GM21390 (cell line): ENCODE measurements at regions not wholly inside any gene's neighbourhood (a gene's known extent, or its start where the extent isn't known, plus 50 kb on each side); places are given as distances from the start of the nearest gene placed in this dataset.

Experiments
- ATAC-seq: cut with Tn5 transposase; IDR thresholded peaks from one replicate; pipeline ENCODE4 v1.9.1; 2021; ENCODE audit not compliant: unreplicated experiment

DNA sequence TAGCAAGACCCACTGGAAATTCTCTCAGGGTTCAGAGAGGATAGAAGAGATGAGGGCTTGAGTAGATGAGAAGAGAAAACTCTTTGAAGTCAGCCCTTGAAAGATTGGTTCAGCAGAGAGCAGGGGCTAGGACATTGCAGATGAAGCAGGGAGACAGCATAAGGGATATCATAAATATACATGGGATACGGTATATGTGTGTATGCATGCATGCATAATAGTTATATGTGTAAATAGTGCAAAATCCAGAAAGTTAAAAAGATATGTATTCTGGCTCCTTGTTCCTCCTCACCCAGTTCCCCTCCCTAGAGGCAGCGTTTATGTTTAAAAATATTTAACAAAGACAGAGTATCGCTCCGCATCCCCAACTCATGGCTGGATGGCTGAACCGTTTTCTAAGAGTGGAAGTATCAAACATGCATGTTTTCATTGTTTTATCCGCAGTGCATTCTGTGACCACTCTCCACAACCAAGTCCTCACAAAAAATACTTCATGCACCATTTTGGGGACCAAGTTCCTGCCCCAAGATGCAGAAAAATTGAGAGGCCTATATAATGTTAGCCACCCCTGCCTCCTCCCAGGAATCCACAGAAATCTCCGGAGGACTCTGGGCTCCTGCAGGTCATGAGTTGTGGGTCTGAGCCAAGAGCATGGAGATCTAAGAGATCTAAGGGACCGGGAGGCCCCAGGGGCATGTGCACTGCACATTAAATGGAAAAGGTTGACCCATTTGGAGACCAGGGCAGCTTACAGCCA, 119.5 kb downstream of the MTX3 start:
- no peak for ATAC-seq

DNA sequence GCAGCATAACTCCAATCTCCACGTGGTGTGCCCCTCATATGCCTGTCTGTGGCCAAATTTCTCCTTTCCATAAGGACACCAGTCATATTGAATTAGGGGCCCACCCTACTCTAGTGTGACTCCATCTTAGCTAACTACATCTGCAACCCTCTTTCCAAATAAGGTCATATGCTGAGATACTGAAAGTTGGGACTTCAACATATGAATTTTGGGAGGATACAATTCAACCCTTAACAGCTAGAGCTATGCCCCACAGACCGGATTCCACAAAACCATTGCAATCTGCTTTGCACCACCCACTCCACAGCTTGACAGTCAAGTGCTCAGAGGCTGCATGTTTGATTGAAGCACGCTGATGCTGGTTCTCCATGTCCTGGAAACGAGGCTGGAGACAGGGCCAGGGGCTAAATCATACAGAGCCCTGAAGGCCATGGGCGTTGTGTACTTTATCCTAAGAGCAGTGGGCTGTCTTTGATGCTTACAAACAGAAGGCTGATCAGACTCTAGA, 122.8 kb downstream of the MTX3 start:
- no peak for ATAC-seq

DNA sequence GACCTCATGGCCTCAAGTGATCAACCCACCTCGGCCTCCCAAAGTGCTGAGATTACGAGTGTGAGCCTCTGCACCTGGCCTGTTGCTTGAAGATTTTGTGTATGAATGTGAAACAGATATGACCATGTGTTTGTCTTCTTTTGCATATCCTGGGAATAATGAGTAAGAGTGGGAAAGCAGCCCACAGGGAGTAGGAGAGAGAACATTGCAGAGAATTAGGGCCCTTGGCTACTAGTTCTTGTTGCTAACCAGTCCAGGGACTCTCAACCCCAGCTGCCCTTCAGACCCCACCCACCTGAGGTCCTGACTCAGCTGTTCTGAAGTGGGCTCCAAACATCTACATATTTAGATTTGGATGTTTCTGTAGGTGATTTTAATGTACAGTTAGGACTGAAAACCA, 125.5 kb downstream of the MTX3 start:
- no peak for ATAC-seq

GRCh38 chr5:79864364-79864763, 126.7 kb downstream of the MTX3 start:
- no peak for ATAC-seq

DNA sequence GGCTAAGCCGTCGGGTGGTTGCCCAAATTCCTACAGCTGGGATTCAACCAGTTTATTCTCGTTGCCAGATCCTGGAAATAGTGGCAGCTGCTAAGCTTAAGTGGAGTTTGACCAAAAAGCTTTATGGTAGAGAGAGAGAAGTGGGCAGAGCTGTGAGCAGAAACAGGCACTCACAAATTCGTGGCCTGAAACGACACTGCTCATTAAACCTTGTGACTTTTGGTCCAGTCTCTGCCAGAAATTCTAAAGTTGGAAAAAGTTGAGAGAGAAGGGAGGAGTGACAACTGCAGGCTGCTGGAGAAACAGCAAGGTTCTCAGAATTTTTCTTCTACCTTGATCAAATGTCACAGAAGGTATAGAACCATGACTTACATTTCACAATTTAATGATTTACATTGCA, 131.5 kb downstream of the MTX3 start:
- ATAC-seq, result no peak

GRCh38 chr5:79858410-79858723, 132.7 kb downstream of the MTX3 start:
- no peak for ATAC-seq

DNA sequence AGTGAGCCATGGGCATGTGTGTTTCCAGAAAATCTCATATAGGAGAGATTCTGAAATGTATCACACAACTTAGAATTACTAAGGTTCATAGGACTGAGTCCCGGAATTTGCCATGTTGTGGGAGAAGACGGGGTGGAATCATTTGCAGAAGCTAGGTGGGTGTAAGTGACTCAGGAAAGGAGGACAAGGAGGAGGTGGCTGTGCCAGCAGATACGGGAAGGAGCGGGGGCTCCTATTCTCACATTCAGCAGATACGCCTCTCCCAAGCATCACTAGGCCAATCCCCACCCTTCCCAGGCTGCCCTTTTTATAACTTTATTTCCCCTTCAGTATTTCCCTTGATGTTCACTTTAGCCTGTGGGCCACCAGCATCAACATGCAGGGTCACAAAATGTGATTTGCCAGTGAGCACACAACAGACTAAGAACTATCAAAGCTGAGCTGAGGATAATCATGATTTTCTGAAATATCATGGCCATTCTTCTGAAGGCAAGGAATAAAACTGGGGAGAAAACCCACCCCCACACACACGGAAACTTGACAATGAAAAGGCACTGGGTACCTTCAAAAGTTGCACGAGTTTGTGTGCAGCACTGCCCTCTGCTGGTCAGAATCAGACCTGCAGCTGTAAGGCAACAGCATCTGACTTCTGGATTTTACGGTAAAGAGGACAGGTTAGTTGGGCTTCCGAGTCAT, 133.2 kb downstream of the MTX3 start:
- peak; percentile 58 for ATAC-seq

DNA sequence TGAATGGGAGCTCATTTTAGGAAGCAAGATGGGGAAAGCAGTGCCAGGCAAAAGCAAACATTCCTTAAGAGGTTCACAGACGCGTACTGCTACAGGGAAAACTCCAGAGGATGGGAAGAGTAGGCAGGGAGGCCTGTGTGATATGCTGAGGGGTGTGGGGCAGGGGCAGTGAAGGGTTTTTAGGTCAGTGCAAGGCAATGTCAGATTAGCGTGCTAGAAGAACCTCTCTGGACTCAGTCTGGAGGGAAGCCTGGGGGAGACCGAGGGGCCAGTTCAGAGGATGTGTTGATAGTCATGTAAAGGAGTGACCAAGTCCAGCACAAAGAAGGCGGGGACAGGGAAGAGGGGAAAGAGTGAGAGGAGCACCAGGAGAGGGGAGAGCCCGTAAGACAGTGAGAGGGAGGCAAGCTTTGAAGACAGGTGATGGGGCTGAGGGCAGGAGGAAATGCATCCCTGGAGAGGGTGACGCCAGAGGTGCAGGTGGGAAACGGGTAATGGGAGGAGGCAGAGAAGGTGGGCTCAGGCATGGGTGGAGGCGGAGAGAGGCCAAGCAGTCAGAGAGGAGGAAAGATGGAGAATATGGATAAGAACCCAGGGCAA, 134.5 kb downstream of the MTX3 start:
- ATAC-seq, result no peak

DNA sequence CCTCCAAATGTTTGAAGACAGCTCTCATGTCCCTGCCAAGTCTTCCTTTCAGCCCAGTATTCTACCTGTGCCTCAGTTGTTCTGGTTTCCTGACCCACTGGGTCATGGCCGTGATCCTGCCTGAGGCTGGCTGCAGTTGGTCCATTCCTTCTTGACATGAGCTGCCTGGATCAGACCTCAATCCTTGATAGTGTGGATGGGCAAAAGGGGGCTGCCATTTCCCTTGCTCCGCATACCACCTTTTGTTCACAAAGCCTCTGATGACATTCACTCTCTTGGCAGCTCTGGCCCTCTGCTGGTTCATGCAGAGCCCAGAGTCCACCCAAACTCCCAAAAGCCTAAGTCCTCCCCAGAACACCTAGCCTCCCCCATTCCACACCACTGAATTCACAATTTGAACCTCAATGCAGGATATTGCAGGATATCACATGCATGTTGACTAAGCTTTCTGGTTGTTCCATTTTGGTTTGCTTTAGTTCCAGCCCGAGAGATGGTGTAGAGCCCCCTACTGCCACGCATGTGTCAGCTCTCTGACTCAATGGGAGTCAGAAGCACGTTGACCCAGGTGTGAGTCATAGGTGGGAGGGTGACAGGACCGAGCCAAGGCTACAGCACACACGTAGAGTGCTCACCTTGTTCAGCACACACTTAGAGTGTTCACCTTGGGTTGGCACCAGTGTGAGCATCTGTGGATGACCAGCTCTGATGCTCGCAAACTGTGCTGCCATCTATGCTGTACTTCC, 137.2 kb downstream of the MTX3 start:
- ATAC-seq, result no peak

DNA sequence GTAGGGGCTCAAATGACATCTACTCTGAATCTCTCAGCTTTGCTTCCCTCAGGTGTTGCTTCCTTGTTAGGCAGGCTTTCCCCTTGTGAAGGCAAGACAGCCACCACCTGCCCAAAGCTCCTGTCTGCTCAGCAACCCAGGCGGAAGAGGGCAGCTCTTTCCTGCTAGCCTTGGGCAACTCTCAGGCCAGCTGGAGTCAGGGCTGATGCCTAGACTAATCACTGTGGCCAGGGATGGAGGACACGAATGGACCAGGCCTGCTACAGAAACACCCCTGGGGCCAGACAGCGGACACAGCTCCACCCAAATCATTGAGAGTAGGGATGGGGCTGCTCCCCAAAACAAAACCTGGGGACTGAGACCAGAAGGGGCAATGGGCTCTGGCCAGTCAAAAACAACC, 138.0 kb downstream of the MTX3 start:
- no peak for ATAC-seq

DNA sequence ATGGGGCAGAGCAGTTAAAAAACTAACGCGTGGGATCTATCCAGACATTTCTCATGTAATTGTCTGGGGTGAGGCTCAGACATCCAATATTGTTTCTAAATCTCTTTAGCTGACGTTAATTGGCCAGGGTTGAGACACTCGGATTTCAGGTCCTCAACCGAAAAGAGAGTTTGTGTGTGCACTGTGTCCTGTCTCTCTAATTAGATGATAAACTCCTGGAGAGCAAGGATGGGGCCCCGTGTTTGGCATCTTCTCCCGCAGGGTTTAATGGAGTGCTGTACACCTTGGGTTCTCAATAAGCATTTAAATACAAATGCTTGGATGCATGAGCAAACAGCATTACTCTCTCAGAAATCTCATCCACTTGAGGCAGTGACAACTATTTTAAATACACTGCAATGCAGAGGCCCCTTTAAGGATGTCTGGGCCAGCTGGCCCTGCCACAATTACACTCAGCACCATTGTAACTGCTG, 139.6 kb downstream of the MTX3 start:
- ATAC-seq, result no peak

GRCh38 chr5:79850941-79851340, 140.1 kb downstream of the MTX3 start:
- no peak for ATAC-seq

GRCh38 chr5:79850316-79850822, 140.7 kb downstream of the MTX3 start:
- ATAC-seq, result no peak

- ATAC-seq, result no peak
Measured at GRCh38 chr5:79849486-79850315, 141.4 kb downstream of the MTX3 start.
